Right atrium auricular region (tissue), 2 donors: ENCODE measurements at regions not wholly inside any gene's neighbourhood (a gene's known extent, or its start where the extent isn't known, plus 50 kb on each side); places are given as distances from the start of the nearest gene placed in this dataset.

Experiments
- DNase-seq: peaks from one replicate; pipeline ENCODE4 v3.0.0-alpha.2; 2019; ENCODE audit warnings: low spot score
- H3K27ac ChIP-seq, 2 donors: fragments of 200-600 bp; sonication (generic); 1 replicate in 1 of 2; 2 replicates in 1 of 2; pipeline ENCODE4 v1.5.1; 2016 to 2019
- H3K27me3 ChIP-seq, 2 donors: fragments of 200-600 bp; sonication (generic); one replicate each; pipeline versions ENCODE4 v1.5.1 to v1.6.0; 2017 to 2019
- H3K36me3 ChIP-seq: fragments of 200-600 bp; sonication (generic); one replicate; pipeline ENCODE4 v1.5.1; 2016
- H3K4me1 ChIP-seq, 2 donors: fragments of 200-600 bp; sonication (generic); one replicate each; pipeline versions ENCODE4 v1.5.1 to v1.6.0; 2017 to 2019
- H3K4me3 ChIP-seq, 2 donors: fragments of 200-600 bp; sonication (generic); 1 replicate in 1 of 2; 2 replicates in 1 of 2; pipeline ENCODE4 v1.5.1; 2017 to 2019; ENCODE audit warnings: mild to moderate bottlenecking in 1 of 2, moderate library complexity in 1 of 2
- H3K9me3 ChIP-seq, 2 donors: fragments of 200-600 bp; sonication (generic); one replicate each; pipeline ENCODE4 v1.5.1; 2019
- TF ChIP-seq, protein P1 (sequence below), 2 donors: fragments of 200-600 bp; sonication (generic); IDR thresholded peaks; one replicate each; pipeline ENCODE4 v1.5.1; 2019; ENCODE audit warnings: antibody characterized with exemption in 2 of 2

- H3K27me3 ChIP-seq: no peaks in the 10 kb centered on the region
- no peak overlapping the region for H3K4me3 ChIP-seq
- TF ChIP-seq, protein P1, sequence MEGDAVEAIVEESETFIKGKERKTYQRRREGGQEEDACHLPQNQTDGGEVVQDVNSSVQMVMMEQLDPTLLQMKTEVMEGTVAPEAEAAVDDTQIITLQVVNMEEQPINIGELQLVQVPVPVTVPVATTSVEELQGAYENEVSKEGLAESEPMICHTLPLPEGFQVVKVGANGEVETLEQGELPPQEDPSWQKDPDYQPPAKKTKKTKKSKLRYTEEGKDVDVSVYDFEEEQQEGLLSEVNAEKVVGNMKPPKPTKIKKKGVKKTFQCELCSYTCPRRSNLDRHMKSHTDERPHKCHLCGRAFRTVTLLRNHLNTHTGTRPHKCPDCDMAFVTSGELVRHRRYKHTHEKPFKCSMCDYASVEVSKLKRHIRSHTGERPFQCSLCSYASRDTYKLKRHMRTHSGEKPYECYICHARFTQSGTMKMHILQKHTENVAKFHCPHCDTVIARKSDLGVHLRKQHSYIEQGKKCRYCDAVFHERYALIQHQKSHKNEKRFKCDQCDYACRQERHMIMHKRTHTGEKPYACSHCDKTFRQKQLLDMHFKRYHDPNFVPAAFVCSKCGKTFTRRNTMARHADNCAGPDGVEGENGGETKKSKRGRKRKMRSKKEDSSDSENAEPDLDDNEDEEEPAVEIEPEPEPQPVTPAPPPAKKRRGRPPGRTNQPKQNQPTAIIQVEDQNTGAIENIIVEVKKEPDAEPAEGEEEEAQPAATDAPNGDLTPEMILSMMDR (IDR thresholded peaks at IDR 0.05): peak in 1 of 2 donors; percentile 44
- H3K9me3 ChIP-seq: no peaks in the 10 kb centered on the region
- H3K4me1 ChIP-seq: no peaks in the 10 kb centered on the region
- no peak overlapping the region for H3K27ac ChIP-seq
- no peaks in the 10 kb centered on the region for H3K36me3 ChIP-seq
- no peak for DNase-seq
Measured at GRCh38 chr6:167501831-167502385, 177.0 kb downstream of the TTLL2 start.

- H3K27me3 ChIP-seq: no peaks in the 10 kb centered on the region
- TF ChIP-seq, protein P1 (IDR thresholded peaks at IDR 0.05): no peak
- H3K27ac ChIP-seq: no peak overlapping the region
- no peaks in the 10 kb centered on the region for H3K9me3 ChIP-seq
- H3K36me3 ChIP-seq: no peaks in the 10 kb centered on the region
- no peak overlapping the region for H3K4me3 ChIP-seq
- H3K4me1 ChIP-seq: no peaks in the 10 kb centered on the region
- DNase-seq: no peak
Measured at GRCh38 chr6:167502471-167502870, 177.6 kb downstream of the TTLL2 start.

- no peak for DNase-seq
- Histone ChIP-seq H3K9me3 (no peaks in the 10 kb centered on the region), H3K36me3 (no peaks in the 10 kb centered on the region), H3K27me3 (no peaks in the 10 kb centered on the region), H3K27ac (no peak overlapping the region), H3K4me3 (no peak overlapping the region), H3K4me1 (no peaks in the 10 kb centered on the region)
- TF ChIP-seq, protein P1 (IDR thresholded peaks at IDR 0.05): no peak
Measured at GRCh38 chr6:167504385-167504961, 179.6 kb downstream of the TTLL2 start.

GRCh38 chr6:167505199-167505598 lies 180.3 kb downstream of the TTLL2 start:
- no peaks in the 10 kb centered on the region for H3K9me3 ChIP-seq
- H3K27me3 ChIP-seq: no peaks in the 10 kb centered on the region
- no peaks in the 10 kb centered on the region for H3K4me1 ChIP-seq
- no peak overlapping the region for H3K27ac ChIP-seq
- H3K36me3 ChIP-seq: no peaks in the 10 kb centered on the region
- TF ChIP-seq, protein P1 (IDR thresholded peaks at IDR 0.05): no peak
- no peak for DNase-seq
- H3K4me3 ChIP-seq: no peak overlapping the region

- no peak overlapping the region for H3K4me3 ChIP-seq
- DNase-seq: no peak
- no peaks in the 10 kb centered on the region for H3K9me3 ChIP-seq
- TF ChIP-seq, protein P1 (IDR thresholded peaks at IDR 0.05): no peak
- no peaks in the 10 kb centered on the region for H3K36me3 ChIP-seq
- no peaks in the 10 kb centered on the region for H3K27me3 ChIP-seq
- no peaks in the 10 kb centered on the region for H3K4me1 ChIP-seq
- no peak overlapping the region for H3K27ac ChIP-seq
Measured at GRCh38 chr6:167505782-167506181, 180.9 kb downstream of the TTLL2 start.
